Transverse colon (tissue), 4 donors: ENCODE measurements at regions not wholly inside any gene's neighbourhood (a gene's known extent, or its start where the extent isn't known, plus 50 kb on each side); places are given as distances from the start of the nearest gene placed in this dataset.

ENCODE experiments used
- DNase-seq: peaks from one replicate; pipeline ENCODE4 v3.0.0-alpha.2; 2019
- H3K27ac ChIP-seq, 4 donors: fragments of 200-600 bp; sonication (generic); 2 replicates each; pipeline ENCODE4 v1.5.1; 2016 to 2018; ENCODE audit warnings: inconsistent platforms in 4 of 4
- H3K27me3 ChIP-seq: fragments of 200-600 bp; sonication (generic); 2 replicates; pipeline ENCODE4 v1.5.1; 2017; ENCODE audit warnings: inconsistent platforms
- H3K36me3 ChIP-seq, 4 donors: fragments of 200-600 bp; sonication (generic); 2 replicates each; pipeline ENCODE4 v1.5.1; 2017 to 2019; ENCODE audit warnings: inconsistent platforms in 4 of 4
- H3K4me1 ChIP-seq, 4 donors: fragments of 200-600 bp; sonication (generic); 2 replicates each; pipeline ENCODE4 v1.5.1; 2017 to 2020; ENCODE audit warnings: inconsistent platforms in 4 of 4
- H3K4me3 ChIP-seq, 4 donors: fragments of 200-600 bp; sonication (generic); 1 replicate in 1 of 4; 2 replicates in 3 of 4; pipeline versions ENCODE4 v1.5.1 to v1.6.1; 2017 to 2019; ENCODE audit warnings: inconsistent platforms in 4 of 4
- H3K9me3 ChIP-seq, 2 donors: fragments of 200-600 bp; sonication (generic); 2 replicates each; pipeline ENCODE4 v1.5.1; 2017 to 2019; ENCODE audit warnings: inconsistent platforms in 2 of 2
- EP300 ChIP-seq: sonication (generic); formaldehyde crosslinking; IDR thresholded peaks from one replicate; pipeline ENCODE4 v1.6.1; 2017; ENCODE audit warnings: antibody characterized with exemption, low read depth
- POLR2A ChIP-seq: fragments of 450-650 bp; IDR thresholded peaks from one replicate; pipeline ENCODE4 v1.6.1; 2016; ENCODE audit warnings: antibody characterized with exemption, mild to moderate bottlenecking, moderate library complexity
- POLR2AphosphoS5 ChIP-seq, 3 donors: sonication (generic); formaldehyde crosslinking; IDR thresholded peaks; one replicate each; pipeline ENCODE4 v1.6.1; 2016; ENCODE audit warnings: antibody characterized with exemption in 3 of 3
- WGBS, 2 donors: methylation state at CpG; one replicate each; pipeline ENCODE4 v1.1.5; 2018; ENCODE audit warnings: low coverage in 1 of 2; 5-methylcytosine and 5-hydroxymethylcytosine counted together
- in situ Hi-C, 4 donors: fragments of 200-750 bp; cut with MboI; loops; one replicate each; pipeline versions ENCODE4 v1.15.0 to v1.15.1; 2017; ENCODE audit warnings: low sequenced_read_pairs in 3 of 4, low pct_ligation_motif_present in 1 of 4, low pct_unique_long_range_greater_than_20kb in 1 of 4
- intact Hi-C: fragments of 100-400 bp; cut with DNase I; formaldehyde crosslinking; loops from one replicate; pipeline ENCODE4 v1.15.1; 2023; ENCODE audit warnings: low total_unique reads
- TF ChIP-seq, protein P1 (sequence below), 5 experiments: fragments of 200-600 bp in 3 of 5; fragments of 450-650 bp in 2 of 5; sonication (generic) in 3 of 5; IDR thresholded peaks; 1 replicate in 2 of 5; 2 replicates in 3 of 5; pipeline ENCODE4 v1.5.1; 2016 to 2017; ENCODE audit warnings: antibody characterized with exemption in 5 of 5, inconsistent platforms in 3 of 5, mild to moderate bottlenecking in 2 of 5, moderate library complexity in 1 of 5

DNA sequence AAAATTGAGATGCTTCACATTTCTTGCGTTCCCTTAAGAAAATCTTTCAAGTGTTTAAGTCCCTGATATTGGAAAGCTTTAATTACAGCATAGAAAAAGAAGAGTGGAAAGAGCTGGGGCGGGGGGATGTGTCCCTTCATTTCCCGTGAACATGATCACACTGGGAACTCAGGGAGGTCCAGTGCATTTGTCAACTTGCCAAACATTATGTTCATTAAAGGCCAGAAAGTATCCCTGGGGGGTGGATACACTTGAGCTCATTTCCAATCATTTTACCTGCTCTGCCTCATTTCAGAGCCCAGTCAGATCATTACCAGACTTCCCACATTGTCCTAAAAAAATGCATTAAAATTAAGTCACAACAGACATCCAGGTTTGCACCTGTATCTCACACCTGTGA is 123.6 kb upstream of the KCNJ15 start:
- WGBS, 2 donors = 73 to 77% methylated on average over 3 of the region's 3 CpGs
- in situ Hi-C loops = loop anchor here in 3 of 4 donors (25.0 kb wide), 1 partner anchor 421 kb away; no protein-coding TSS in a partner anchor

DNA sequence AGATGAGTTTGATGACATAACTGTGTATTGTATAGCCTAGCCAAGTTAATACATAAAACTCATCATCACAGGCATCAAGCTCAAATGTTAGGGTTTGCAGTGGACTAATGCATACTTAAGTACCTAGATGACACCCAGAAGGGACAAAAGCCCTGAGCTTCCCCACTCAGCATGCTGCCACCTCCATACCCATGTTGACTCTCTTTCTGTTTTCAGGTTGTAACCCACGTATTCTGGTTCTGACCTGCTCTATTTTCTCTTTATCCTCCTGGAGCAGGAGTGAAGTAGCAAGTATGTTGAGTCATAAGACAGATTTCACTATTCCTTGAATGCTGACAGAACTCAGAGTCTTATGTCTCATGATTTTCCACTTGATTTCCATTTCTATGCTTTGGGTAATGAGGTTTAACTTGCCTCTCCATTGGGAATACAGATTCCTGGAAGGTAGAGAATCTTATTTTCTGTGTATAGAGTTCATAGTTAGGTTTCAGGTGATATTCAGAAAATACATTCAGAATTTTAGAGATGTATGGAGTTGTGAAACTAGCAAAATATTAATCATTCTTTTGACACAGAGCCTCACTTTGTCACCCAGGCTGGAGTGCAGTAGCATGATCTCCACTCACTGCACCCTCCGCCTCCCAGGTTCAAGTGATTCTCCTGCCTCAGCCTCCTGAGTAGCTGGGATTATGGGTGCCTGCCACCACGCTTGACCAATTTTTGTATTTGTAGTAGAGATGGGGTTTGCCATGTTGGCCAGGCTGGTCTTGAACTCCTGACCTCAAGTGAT is 122.5 kb upstream of the KCNJ15 start:
- Histone ChIP-seq H3K27me3 (peaks cover 30% of the 10 kb centered on the region), H3K4me1 (no peaks in the 10 kb centered on the region), H3K27ac (no peak overlapping the region), H3K9me3 (no peaks in the 10 kb centered on the region), H3K4me3 (no peak overlapping the region), H3K36me3 (no peaks in the 10 kb centered on the region)
- intact Hi-C loops = no loop called here
- TF ChIP-seq POLR2A = no peak
- TF ChIP-seq EP300 = no peak
- TF ChIP-seq, protein P1, sequence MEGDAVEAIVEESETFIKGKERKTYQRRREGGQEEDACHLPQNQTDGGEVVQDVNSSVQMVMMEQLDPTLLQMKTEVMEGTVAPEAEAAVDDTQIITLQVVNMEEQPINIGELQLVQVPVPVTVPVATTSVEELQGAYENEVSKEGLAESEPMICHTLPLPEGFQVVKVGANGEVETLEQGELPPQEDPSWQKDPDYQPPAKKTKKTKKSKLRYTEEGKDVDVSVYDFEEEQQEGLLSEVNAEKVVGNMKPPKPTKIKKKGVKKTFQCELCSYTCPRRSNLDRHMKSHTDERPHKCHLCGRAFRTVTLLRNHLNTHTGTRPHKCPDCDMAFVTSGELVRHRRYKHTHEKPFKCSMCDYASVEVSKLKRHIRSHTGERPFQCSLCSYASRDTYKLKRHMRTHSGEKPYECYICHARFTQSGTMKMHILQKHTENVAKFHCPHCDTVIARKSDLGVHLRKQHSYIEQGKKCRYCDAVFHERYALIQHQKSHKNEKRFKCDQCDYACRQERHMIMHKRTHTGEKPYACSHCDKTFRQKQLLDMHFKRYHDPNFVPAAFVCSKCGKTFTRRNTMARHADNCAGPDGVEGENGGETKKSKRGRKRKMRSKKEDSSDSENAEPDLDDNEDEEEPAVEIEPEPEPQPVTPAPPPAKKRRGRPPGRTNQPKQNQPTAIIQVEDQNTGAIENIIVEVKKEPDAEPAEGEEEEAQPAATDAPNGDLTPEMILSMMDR (IDR thresholded peaks at IDR 0.05) = no peak
- no peak for TF ChIP-seq POLR2AphosphoS5 (IDR thresholded peaks at IDR 0.05)
- no peak for DNase-seq
- in situ Hi-C loops = loop anchor here in 3 of 4 donors (25.0 kb wide), 1 partner anchor 422 kb away; no protein-coding TSS in a partner anchor
- whole genome bisulfite sequencing, 2 donors = 83% methylated on average over 3 of the region's 3 CpGs; no CpG with 5 or more reads in 1 of the 2 donors

More for the DNA sequence above, 123.6 kb upstream of the KCNJ15 start:
- Histone ChIP-seq H3K27ac (no peak overlapping the region), H3K9me3 (no peaks in the 10 kb centered on the region), H3K36me3 (no peaks in the 10 kb centered on the region), H3K4me1 (no peaks in the 10 kb centered on the region), H3K4me3 (no peak overlapping the region), H3K27me3 (peaks cover 30% of the 10 kb centered on the region)
- intact Hi-C loops = no loop called here
- DNase-seq = no peak
- TF ChIP-seq POLR2AphosphoS5 (IDR thresholded peaks at IDR 0.05) = no peak
- no peak for TF ChIP-seq EP300
- TF ChIP-seq, protein P1 (IDR thresholded peaks at IDR 0.05) = no peak
- TF ChIP-seq POLR2A = no peak

DNA sequence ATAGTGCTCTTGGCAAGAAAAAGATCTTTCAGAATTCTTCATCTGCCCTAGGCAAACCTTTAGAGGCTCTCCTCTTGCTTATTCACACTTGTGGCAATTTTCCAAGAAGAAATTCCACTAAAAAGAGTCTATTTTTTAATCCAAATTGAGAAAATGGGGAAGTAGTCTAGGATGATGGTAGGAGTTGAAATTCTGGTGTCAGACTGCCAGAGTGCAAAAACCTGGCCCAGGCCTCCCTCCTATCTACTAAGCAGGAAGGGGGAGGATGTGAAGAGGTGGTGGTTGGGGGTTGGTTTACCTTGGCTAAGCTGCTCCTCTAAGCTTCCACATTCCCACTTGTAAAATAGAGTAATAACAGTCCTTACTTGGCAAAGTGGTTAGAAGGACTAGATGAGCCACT is 120.6 kb upstream of the KCNJ15 start:
- H3K27ac ChIP-seq = no peak overlapping the region
- intact Hi-C loops (no loop called here), in situ Hi-C loops (loop anchor here in 3 of 4 donors (25.0 kb wide), 1 partner anchor 424 kb away; no protein-coding TSS in a partner anchor)
- DNase-seq = no peak
- H3K36me3 ChIP-seq = no peaks in the 10 kb centered on the region
- H3K27me3 ChIP-seq = peaks cover 15% of the 10 kb centered on the region
- H3K4me1 ChIP-seq = no peaks in the 10 kb centered on the region
- TF ChIP-seq EP300 (no peak), POLR2A (no peak), POLR2AphosphoS5 (IDR thresholded peaks at IDR 0.05) (no peak)
- TF ChIP-seq, protein P1 (IDR thresholded peaks at IDR 0.05) = no peak
- H3K9me3 ChIP-seq = no peaks in the 10 kb centered on the region
- no peak overlapping the region for H3K4me3 ChIP-seq

DNA sequence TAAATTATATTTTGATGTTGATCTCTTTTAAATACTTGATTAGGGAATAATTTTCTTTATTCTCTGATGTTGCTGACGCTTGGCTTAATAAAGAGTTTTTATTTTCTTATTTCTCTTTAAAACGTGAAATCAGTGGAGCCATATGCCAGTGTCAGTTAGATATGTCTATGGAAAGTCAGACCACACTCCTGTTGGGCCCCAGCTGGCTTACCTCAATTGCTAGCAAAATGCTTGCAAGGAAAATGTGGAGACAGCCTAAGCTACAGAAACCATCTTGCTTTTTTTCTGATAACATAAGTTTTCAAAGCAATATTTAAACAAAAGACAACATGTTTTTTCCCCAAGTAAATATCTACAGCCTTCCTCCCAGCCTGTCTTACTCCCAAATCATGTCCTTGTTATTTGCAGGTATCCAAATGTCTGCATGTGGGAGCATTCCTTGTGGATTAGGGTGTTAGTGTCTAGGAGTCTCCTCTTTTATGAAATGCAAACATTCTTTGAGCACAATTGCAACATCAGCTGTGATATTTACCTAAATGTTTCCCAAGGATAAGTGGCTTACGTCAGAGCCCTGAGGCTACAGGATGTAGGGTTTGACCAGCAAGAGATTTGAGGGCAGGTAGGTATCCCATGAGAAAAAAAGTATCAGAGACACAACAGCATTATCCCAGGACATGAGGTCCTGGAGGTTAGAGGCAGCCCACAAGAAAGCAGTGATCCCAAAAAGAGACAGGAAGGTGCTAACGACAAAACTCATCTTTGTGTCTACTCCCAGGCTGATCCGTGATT is 117.2 kb upstream of the KCNJ15 start:
- H3K36me3 ChIP-seq = no peaks in the 10 kb centered on the region
- H3K9me3 ChIP-seq = no peaks in the 10 kb centered on the region
- no peaks in the 10 kb centered on the region for H3K27me3 ChIP-seq
- intact Hi-C loops (no loop called here), in situ Hi-C loops (loop anchor here in 3 of 4 donors (25.0 kb wide), 1 partner anchor 427 kb away; no protein-coding TSS in a partner anchor)
- no peak overlapping the region for H3K27ac ChIP-seq
- no peak overlapping the region for H3K4me3 ChIP-seq
- WGBS, 2 donors = 54 to 58% methylated on average over 5 of the region's 5 CpGs
- TF ChIP-seq POLR2AphosphoS5 (IDR thresholded peaks at IDR 0.05) = no peak
- no peak for TF ChIP-seq EP300
- no peak for TF ChIP-seq POLR2A
- TF ChIP-seq, protein P1 (IDR thresholded peaks at IDR 0.05) = no peak
- DNase-seq = no peak
- no peaks in the 10 kb centered on the region for H3K4me1 ChIP-seq
